Cardiac muscle cell (in vitro differentiated cells and primary cell): ENCODE measurements at regions not wholly inside any gene's neighbourhood (a gene's known extent, or its start where the extent isn't known, plus 50 kb on each side); places are given as distances from the start of the nearest gene placed in this dataset.
A peak's percentile ranks its signal among the peaks of the same experiment; 100 is the strongest.

Experiments used
- DNase-seq, 2 donors: peaks; one replicate each; pipeline versions ENCODE4 v3.0.0 to v3.0.0-alpha.2; 2010 to 2017; ENCODE audit warnings: low read depth in 1 of 2, low spot score in 1 of 2
- H3K27ac ChIP-seq: fragments of 200-600 bp; sonication (generic); 2 replicates; pipeline ENCODE4 v1.5.1; 2016
- H3K27me3 ChIP-seq: fragments of 200-600 bp; sonication (generic); 2 replicates; pipeline ENCODE4 v1.6.0; 2016; ENCODE audit warnings: control low read depth
- H3K36me3 ChIP-seq: fragments of 200-600 bp; sonication (generic); 2 replicates; pipeline ENCODE4 v1.5.1; 2016; ENCODE audit warnings: control low read depth
- H3K4me1 ChIP-seq: fragments of 200-600 bp; sonication (generic); 2 replicates; pipeline ENCODE4 v1.8.1; 2017; ENCODE audit warnings: low read depth, mild to moderate bottlenecking, mixed run types
- H3K4me3 ChIP-seq: fragments of 200-600 bp; sonication (generic); 2 replicates; pipeline ENCODE4 v1.5.1; 2016; ENCODE audit warnings: mild to moderate bottlenecking
- H3K9me3 ChIP-seq: fragments of 200-600 bp; sonication (generic); 2 replicates; pipeline ENCODE4 v1.5.1; 2017; ENCODE audit warnings: low read depth, mild to moderate bottlenecking, control low read depth
- CTCF ChIP-seq: IDR thresholded peaks from 2 replicates; pipeline ENCODE4 v1.5.1; 2012; ENCODE audit warnings: low read depth, mild to moderate bottlenecking, low read length

- DNase-seq = no peak
- Histone ChIP-seq H3K9me3 (no peaks in the 10 kb centered on the region), H3K4me1 (no peaks in the 10 kb centered on the region), H3K36me3 (no peaks in the 10 kb centered on the region), H3K4me3 (no peak overlapping the region), H3K27me3 (no peaks in the 10 kb centered on the region), H3K27ac (no peak overlapping the region)
- TF ChIP-seq CTCF = no peak
Observed at GRCh38 chr11:77530879-77531278, 57.0 kb upstream of the PAK1 start.

DNA sequence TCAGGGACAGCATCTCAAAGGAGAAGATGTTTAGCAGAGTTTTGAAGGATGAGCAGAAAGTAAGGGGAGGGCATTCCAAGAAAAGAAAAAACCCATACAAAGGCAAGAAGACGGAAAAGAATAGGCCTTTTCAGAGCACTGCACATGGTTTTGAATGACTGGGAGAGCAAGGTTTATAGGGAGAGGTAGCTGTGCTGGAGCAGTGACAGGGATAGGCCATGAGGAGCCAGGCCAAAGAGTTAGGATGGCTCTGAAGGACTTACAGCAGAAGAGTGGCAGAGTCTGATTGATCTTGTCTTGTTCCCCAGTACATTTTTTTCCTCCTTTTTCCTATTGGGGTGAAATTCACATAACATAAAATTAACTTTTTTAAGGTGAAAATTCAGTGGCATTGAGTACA is 55.8 kb upstream of the PAK1 start:
- H3K4me3 ChIP-seq = no peak overlapping the region

DNA sequence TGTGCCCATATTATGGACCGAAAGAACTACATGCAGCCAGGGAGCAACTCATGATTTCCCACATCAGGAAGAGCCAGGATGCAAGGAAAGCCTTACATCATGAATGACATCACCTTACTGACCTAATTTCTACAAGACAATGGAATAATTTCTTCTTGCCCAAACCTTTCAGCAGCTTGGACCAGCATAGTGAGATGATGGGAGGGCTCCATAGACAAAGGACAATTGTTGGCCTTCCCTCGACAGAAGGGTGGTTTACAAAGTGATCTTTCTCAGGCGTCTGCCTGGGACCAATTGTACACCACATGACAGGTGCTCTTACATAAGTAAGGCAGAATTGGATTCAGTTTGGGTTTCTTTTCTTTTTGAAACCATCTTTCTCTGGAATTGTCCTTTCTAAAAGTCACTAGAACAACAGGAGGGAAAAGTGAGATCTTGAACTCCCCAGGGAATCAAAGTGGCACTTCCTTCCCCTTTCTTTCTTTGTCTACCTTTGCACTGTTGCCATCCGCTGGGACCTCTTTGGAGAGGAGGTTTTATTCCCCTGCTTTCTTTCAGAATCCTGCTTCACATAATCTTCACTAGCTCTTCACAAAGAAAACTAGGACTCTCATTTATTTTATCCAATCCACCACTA is 51.7 kb upstream of the PAK1 start:
- Histone ChIP-seq H3K27ac (no peak overlapping the region), H3K36me3 (no peaks in the 10 kb centered on the region), H3K27me3 (no peaks in the 10 kb centered on the region), H3K9me3 (no peaks in the 10 kb centered on the region), H3K4me3 (no peak overlapping the region), H3K4me1 (no peaks in the 10 kb centered on the region)
- TF ChIP-seq CTCF = no peak
- peak in 1 of 2 donors; percentile 9 for DNase-seq

More for the DNA sequence above, 55.8 kb upstream of the PAK1 start:
- no peaks in the 10 kb centered on the region for H3K36me3 ChIP-seq
- TF ChIP-seq CTCF = no peak
- no peak overlapping the region for H3K27ac ChIP-seq
- DNase-seq = no peak
- no peaks in the 10 kb centered on the region for H3K4me1 ChIP-seq
- no peaks in the 10 kb centered on the region for H3K27me3 ChIP-seq
- no peaks in the 10 kb centered on the region for H3K9me3 ChIP-seq

DNA sequence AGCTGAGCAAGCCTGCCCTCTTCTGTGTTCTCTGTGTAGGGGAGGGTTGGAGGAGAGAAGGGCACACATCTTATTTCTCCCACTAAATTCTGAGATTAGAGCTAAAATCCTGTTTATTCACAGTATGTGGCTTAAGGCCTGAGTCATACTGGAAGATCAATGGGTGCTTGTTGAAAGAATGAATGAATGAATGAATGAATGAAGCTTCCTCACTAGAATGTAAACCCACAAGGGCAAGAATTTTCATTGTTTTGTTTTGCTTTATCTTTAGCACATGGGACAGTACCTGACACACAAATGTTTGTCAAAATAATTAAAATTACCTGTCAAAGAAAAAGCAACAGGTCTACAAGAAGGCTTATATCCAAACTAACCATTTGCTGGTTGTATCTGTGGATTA is 50.6 kb upstream of the PAK1 start:
- TF ChIP-seq CTCF = no peak
- H3K36me3 ChIP-seq = no peaks in the 10 kb centered on the region
- no peak overlapping the region for H3K4me3 ChIP-seq

DNA sequence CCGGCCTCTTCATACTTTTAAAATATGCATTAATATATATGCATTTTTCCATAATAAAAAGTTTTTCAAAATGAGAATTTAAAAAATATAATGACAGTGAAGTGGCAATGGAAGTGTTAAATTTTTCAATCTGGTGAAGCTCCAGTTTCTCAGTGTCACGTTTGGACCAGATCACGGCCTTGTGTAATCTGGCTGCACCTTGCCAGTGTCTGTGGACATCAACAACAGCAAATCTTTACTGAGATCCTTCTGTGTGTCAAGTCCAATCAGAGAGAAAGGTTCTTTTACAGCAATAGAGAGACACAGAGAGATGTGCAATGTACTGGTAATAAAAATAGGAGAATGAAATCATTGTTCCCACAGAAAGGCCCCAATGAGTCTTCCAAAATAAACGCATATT is 49.8 kb upstream of the PAK1 start:
- no peak for DNase-seq
- Histone ChIP-seq H3K4me1 (no peaks in the 10 kb centered on the region), H3K9me3 (no peaks in the 10 kb centered on the region), H3K36me3 (no peaks in the 10 kb centered on the region), H3K27ac (no peak overlapping the region), H3K4me3 (no peak overlapping the region), H3K27me3 (no peaks in the 10 kb centered on the region)
- TF ChIP-seq CTCF = no peak

More for the DNA sequence above, 50.6 kb upstream of the PAK1 start:
- no peaks in the 10 kb centered on the region for H3K4me1 ChIP-seq
- DNase-seq = no peak
- H3K27ac ChIP-seq = no peak overlapping the region
- no peaks in the 10 kb centered on the region for H3K27me3 ChIP-seq
- H3K9me3 ChIP-seq = no peaks in the 10 kb centered on the region
